Activated naive CD8-positive, alpha-beta T cell treated with anti-CD3 and anti-CD28 coated beads, Interleukin-2, amount 50 U/mL, for 24 hours (primary cell): ENCODE measurements at regions not wholly inside any gene's neighbourhood (a gene's known extent, or its start where the extent isn't known, plus 50 kb on each side); places are given as distances from the start of the nearest gene placed in this dataset.
A peak's percentile ranks its signal among the peaks of the same experiment; 100 is the strongest.
"Not testable (repeated sequence)": the region's sequence is repeated elsewhere in the genome, so short reads cannot be mapped to it uniquely, and the experiment has no call there.

Experiments
- ATAC-seq: fragments of 150-1000 bp; cut with Tn5 transposase; one replicate; pipeline ENCODE4 v1.10.0; 2021
- DNase-seq: peaks from one replicate; pipeline ENCODE4 v3.0.0; 2021
- H3K27ac Mint-ChIP-seq: one replicate; pipeline ENCODE4 v1.8.0; 2021; ENCODE audit warnings: mild to moderate bottlenecking, mixed read lengths
- H3K27me3 Mint-ChIP-seq: one replicate; pipeline ENCODE4 v1.8.0; 2021; ENCODE audit warnings: mixed read lengths
- H3K36me3 Mint-ChIP-seq: one replicate; pipeline ENCODE4 v1.8.0; 2021; ENCODE audit warnings: low read depth, mixed read lengths
- H3K4me1 Mint-ChIP-seq: one replicate; pipeline ENCODE4 v1.8.0; 2021; ENCODE audit warnings: mixed read lengths
- H3K4me3 Mint-ChIP-seq: one replicate; pipeline ENCODE4 v1.8.0; 2021; ENCODE audit warnings: mild to moderate bottlenecking, moderate library complexity, mixed read lengths
- H3K9me3 Mint-ChIP-seq: one replicate; pipeline ENCODE4 v1.8.0; 2021; ENCODE audit warnings: mixed read lengths

GRCh38 chr20:30484009-30484748 is 773.3 kb upstream of the DEFB115 start:
- H3K4me1 Mint-ChIP-seq: no peaks in the 10 kb centered on the region
- no peak overlapping the region for H3K27ac Mint-ChIP-seq
- DNase-seq (no peak), ATAC-seq (no peak)
- H3K9me3 Mint-ChIP-seq: peaks cover 42% of the 10 kb centered on the region
- H3K4me3 Mint-ChIP-seq: no peak overlapping the region
- H3K27me3 Mint-ChIP-seq: peaks cover 5% of the 10 kb centered on the region
- peaks cover 7% of the 10 kb centered on the region for H3K36me3 Mint-ChIP-seq

- H3K4me1 Mint-ChIP-seq: no peaks in the 10 kb centered on the region
- no peak overlapping the region for H3K27ac Mint-ChIP-seq
- H3K27me3 Mint-ChIP-seq: peaks cover 5% of the 10 kb centered on the region
- no peak for DNase-seq
- H3K4me3 Mint-ChIP-seq: no peak overlapping the region
- ATAC-seq: no peak
- peaks cover 39% of the 10 kb centered on the region for H3K9me3 Mint-ChIP-seq
- peaks cover 7% of the 10 kb centered on the region for H3K36me3 Mint-ChIP-seq
These were observed 772.8 kb upstream of the DEFB115 start for GRCh38 chr20:30484749-30485070.

DNA sequence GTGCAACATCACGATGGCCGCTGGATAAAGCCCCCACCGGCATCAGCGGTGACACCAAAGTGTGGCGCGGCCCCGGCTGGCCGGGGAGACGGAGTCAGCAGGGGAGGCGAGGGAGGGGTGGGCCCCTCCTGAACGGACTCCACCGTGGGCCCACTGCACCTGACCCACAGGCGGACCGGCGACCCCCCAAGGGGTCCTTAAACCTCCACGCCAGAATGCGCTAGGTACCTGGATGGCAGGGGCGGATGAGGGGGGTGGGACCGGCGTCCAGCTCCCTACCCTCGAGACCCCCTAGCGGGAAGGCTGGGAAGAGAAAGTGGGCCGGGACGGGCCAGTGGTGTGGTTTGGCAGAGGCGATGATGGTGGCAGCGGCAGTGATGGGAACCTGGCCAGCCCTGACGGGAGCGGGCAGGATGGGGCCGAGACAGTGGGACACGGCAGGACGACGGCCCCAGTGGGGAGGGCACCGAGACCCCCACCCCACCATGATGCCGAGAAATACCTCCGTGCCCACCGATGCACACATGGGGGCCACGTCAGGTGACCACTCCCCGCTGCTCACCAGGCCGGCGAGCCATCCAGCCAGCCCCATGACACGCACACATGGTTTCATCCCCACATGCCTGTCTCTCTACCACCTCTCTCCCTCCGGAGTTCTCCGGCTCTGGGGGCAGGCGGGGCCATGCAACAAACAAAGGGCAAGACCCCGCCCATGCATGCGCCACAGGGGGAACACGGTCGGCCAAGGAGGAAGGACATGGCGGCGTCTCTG is 771.9 kb upstream of the DEFB115 start:
- DNase-seq: no peak
- peaks cover 32% of the 10 kb centered on the region for H3K9me3 Mint-ChIP-seq
- no peaks in the 10 kb centered on the region for H3K4me1 Mint-ChIP-seq
- peaks cover 5% of the 10 kb centered on the region for H3K27me3 Mint-ChIP-seq
- ATAC-seq: peak; percentile 43
- H3K36me3 Mint-ChIP-seq: peaks cover 7% of the 10 kb centered on the region
- H3K4me3 Mint-ChIP-seq: no peak overlapping the region
- H3K27ac Mint-ChIP-seq: no peak overlapping the region

- Mint-ChIP-seq H3K27me3 (peaks cover 5% of the 10 kb centered on the region), H3K27ac (no peak overlapping the region), H3K36me3 (peaks cover 11% of the 10 kb centered on the region), H3K4me3 (no peak overlapping the region), H3K9me3 (peaks cover 36% of the 10 kb centered on the region), H3K4me1 (no peaks in the 10 kb centered on the region)
- DNase-seq (no peak), ATAC-seq (no peak)
These were observed 771.4 kb upstream of the DEFB115 start for GRCh38 chr20:30486103-30486478.

DNA sequence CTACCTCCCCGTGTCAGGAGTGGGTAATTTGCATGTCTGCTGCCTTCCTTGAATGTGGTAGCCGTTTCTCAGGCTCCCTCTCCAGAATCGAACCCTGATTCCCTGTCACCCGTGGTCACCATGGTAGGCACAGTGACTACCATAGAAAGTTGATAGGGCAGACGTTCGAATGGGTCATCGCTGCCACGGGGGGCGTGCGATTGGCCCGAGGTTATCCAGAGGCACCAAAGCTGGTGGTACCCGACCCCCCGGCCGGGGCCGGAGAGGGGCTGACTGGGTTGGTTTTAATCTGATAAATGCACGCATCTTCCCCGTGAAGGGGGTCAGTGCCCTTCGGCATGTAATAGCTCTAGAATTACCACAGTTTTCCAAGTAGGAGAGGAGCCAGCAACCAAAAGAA is 770.0 kb upstream of the DEFB115 start:
- not testable (repeated sequence) for H3K4me3 Mint-ChIP-seq, ATAC-seq, H3K27me3 Mint-ChIP-seq, DNase-seq, H3K4me1 Mint-ChIP-seq, H3K27ac Mint-ChIP-seq
- peaks cover 31% of the 10 kb centered on the region for H3K9me3 Mint-ChIP-seq
- peaks cover 11% of the 10 kb centered on the region for H3K36me3 Mint-ChIP-seq

DNA sequence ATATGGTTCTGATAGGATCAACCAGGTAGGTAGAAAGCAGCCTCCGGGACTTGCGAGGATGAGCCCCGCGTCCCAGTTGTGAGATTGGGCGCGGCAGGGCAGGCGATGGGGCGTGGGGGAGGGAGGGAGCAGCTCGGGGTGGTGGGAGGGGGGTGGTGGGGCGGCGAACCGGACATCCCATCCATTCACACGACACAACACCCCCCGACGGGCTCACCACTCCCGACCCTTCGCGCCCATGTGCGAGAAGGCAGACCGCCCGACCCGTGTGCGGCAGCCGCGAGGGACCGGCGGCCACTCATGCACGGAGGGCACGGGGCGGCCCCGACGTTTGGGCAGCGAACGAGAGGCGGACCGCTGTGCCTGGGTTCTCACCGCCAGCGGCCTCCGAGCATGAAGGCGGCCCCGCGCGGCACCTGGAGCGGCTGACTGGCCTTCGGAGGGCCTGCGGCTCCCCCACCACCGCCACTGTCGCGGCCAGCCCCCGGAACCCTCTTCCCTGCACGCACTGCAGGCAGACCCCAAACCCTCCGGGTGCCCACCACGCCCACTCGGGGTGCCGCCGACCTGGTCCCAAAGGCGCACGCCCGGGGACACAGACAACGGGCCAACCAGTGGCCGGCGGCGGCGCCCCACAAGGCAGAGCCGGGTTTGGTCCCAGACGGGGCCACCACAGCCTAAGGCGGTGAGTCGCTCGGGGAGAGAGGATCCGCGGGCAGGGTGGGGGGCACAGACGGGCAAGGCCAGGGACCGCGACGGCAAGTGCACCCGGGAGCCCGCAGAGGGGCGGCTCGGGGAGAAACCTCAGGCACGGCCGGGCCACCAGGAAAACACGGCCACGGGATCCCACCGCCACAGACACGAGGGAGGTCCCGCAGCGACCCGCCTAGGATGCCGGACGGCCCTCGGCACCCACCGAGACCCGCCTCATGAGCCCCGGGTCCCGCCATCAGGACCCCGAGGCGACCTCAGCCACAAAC is 769.2 kb upstream of the DEFB115 start:
- Mint-ChIP-seq H3K4me1 (no peaks in the 10 kb centered on the region), H3K36me3 (peaks cover 11% of the 10 kb centered on the region), H3K9me3 (peaks cover 31% of the 10 kb centered on the region), H3K27ac (no peak overlapping the region), H3K27me3 (peaks cover 5% of the 10 kb centered on the region), H3K4me3 (no peak overlapping the region)
- no peak for ATAC-seq
- no peak for DNase-seq

GRCh38 chr20:30488941-30489613 is 768.4 kb upstream of the DEFB115 start:
- H3K27ac Mint-ChIP-seq: no peak overlapping the region
- no peak for ATAC-seq
- peaks cover 5% of the 10 kb centered on the region for H3K27me3 Mint-ChIP-seq
- DNase-seq: no peak
- peaks cover 11% of the 10 kb centered on the region for H3K36me3 Mint-ChIP-seq
- H3K4me3 Mint-ChIP-seq: no peak overlapping the region
- H3K9me3 Mint-ChIP-seq: peaks cover 24% of the 10 kb centered on the region
- no peaks in the 10 kb centered on the region for H3K4me1 Mint-ChIP-seq

DNA sequence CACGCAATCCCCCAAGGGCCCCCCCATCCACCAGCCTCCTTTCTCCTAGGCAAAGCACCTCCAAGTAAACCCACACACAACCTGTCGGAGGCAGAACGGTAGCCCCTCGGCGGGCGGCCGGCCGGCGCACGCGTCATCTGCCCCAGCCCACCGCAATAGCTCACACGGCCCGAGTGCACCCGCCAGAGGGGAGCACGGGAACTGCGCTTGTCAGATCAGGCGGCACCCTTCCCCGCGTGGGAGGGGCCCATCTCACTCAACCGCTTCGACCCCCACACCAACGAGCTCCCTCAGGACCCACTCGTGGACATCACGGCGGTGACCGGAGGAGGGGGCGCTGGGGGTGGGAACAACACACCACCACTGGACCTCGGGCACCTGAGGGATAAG is 767.9 kb upstream of the DEFB115 start:
- ATAC-seq (no peak), DNase-seq (no peak)
- no peaks in the 10 kb centered on the region for H3K4me1 Mint-ChIP-seq
- H3K27me3 Mint-ChIP-seq: peaks cover 5% of the 10 kb centered on the region
- no peak overlapping the region for H3K4me3 Mint-ChIP-seq
- peaks cover 11% of the 10 kb centered on the region for H3K36me3 Mint-ChIP-seq
- H3K27ac Mint-ChIP-seq: no peak overlapping the region
- peaks cover 24% of the 10 kb centered on the region for H3K9me3 Mint-ChIP-seq

- peaks cover 22% of the 10 kb centered on the region for H3K9me3 Mint-ChIP-seq
- H3K27ac Mint-ChIP-seq: no peak overlapping the region
- no peak overlapping the region for H3K4me3 Mint-ChIP-seq
- no peak for DNase-seq
- no peak for ATAC-seq
- peaks cover 10% of the 10 kb centered on the region for H3K36me3 Mint-ChIP-seq
- H3K27me3 Mint-ChIP-seq: peaks cover 5% of the 10 kb centered on the region
- H3K4me1 Mint-ChIP-seq: no peaks in the 10 kb centered on the region
These were observed 766.4 kb upstream of the DEFB115 start for GRCh38 chr20:30491016-30491415.

GRCh38 chr20:30496656-30497055 is 760.8 kb upstream of the DEFB115 start:
- not testable (repeated sequence) for H3K4me1 Mint-ChIP-seq, ATAC-seq, H3K4me3 Mint-ChIP-seq, DNase-seq, H3K36me3 Mint-ChIP-seq, H3K27me3 Mint-ChIP-seq, H3K27ac Mint-ChIP-seq, H3K9me3 Mint-ChIP-seq

DNA sequence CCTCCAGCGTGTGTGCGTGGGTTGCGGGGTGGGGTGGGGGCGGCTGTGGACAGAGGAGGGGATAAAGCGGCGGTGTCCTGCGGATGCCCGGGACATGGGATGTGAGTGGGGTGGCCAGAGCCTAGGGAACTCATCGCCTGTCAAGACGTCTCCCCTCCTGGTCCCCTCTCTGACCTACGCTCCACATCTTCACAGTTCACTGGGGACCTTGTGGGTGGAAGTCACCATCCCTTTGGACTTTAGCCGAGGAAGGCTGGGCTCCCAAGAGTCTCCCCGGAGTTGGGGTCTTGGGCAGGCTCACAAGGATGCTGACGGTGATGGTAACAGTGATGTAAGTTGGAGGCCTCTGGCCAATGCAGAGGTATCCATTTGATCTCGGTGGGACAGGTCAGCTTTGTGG is 760.3 kb upstream of the DEFB115 start:
- DNase-seq, H3K4me3 Mint-ChIP-seq, H3K27ac Mint-ChIP-seq, H3K9me3 Mint-ChIP-seq, ATAC-seq, H3K36me3 Mint-ChIP-seq, H3K27me3 Mint-ChIP-seq, H3K4me1 Mint-ChIP-seq: not testable (repeated sequence)

DNA sequence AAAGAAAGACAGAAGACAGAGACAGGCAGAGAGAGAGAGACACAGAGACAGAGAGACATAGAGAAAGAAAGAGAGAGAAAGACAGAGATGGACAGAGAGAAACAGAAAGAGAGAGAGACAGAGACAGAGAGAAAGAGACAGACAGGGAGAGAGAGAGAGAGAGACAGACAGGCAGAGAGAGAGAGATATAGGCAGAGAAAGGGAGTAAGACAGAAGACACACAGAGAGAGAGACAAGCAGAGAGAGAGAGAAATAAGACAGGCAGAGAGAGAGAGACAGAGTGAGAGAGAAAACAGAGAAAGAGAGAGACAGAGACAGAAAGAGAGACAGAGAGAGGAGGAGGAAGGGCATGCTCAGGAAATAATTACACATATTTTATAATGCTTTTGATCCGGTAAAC is 758.3 kb upstream of the DEFB115 start:
- Mint-ChIP-seq H3K27me3 (no peaks in the 10 kb centered on the region), H3K4me1 (no peaks in the 10 kb centered on the region), H3K27ac (no peak overlapping the region), H3K36me3 (no peaks in the 10 kb centered on the region), H3K9me3 (no peaks in the 10 kb centered on the region), H3K4me3 (no peak overlapping the region)
- ATAC-seq (no peak), DNase-seq (no peak)

DNA sequence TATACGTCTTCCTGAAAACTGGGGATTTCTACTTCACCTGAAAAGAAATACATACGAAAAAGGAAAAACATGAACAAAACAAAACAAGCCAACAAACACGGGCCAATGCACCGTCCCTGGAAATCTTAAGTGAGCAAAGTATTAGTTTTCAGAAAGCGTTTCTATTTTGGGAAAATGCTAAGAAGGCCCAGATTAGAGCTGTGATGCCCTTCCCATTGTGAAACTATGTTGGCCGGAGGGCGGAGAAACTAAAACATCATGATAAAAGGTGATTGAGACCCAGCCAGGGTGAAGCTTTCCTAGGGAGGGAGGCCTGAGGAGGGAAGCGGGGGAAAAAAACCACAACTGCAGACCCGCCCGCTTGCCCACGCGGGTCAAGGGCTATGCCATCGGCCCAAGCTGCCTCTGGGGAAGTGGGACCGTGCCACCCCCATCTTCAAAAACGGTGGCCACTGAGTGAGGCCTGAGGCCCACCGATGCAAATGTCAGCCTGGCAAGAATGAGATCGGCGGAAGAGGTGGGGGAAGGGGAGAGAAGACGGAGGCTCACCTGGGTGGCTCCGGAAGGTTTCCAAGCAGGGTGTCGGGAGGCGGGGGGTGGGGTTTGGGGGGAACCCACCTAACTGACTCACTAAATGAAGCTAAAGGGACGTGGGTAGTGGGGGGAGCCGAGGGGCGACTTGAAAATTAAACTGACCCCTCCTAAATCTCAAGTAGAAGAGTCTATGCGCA is 757.6 kb upstream of the DEFB115 start:
- DNase-seq, H3K9me3 Mint-ChIP-seq, H3K27me3 Mint-ChIP-seq, H3K4me3 Mint-ChIP-seq, H3K36me3 Mint-ChIP-seq, H3K4me1 Mint-ChIP-seq, ATAC-seq, H3K27ac Mint-ChIP-seq: not testable (repeated sequence)

DNA sequence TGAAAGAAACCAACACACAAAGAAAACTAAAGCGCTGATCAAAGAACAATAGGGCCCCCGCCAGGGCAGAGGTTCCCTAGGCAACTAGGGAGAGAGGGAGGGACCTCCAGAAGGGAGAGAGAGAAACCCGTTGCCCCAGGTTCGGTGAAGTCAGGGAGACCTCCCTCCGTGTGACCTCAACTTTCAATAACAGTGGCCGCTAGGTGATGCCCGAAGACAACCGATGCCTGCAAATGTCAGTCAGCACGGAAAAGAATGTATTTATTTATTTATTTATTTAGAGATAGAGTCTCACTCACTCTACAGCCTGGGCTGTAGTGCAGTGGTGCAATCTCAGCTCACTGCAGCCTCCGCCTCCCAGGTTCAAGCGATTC is 757.0 kb upstream of the DEFB115 start:
- not testable (repeated sequence) for H3K4me3 Mint-ChIP-seq, H3K4me1 Mint-ChIP-seq, H3K36me3 Mint-ChIP-seq, ATAC-seq, H3K27ac Mint-ChIP-seq, H3K27me3 Mint-ChIP-seq, DNase-seq, H3K9me3 Mint-ChIP-seq
